22Rv1 (cell line): ENCODE measurements at regions not wholly inside any gene's neighbourhood (a gene's known extent, or its start where the extent isn't known, plus 50 kb on each side); places are given as distances from the start of the nearest gene placed in this dataset.

ENCODE experiments used
- CTCF ChIP-seq: fragments of 450-650 bp; IDR thresholded peaks from 2 replicates; pipeline ENCODE4 v1.5.1; 2017; ENCODE audit warnings: mild to moderate bottlenecking
- ZFX ChIP-seq: fragments of 450-650 bp; IDR thresholded peaks from 2 replicates; pipeline ENCODE4 v1.6.1; 2017; ENCODE audit warnings: antibody characterized with exemption, borderline replicate concordance

- TF ChIP-seq CTCF, result no peak
- TF ChIP-seq ZFX, result no peak
Observed at GRCh38 chr11:103779054-103779453, 257.4 kb upstream of the DDI1 start.
